ENCODE measurements at regions not wholly inside any gene's neighbourhood (a gene's known extent, or its start where the extent isn't known, plus 50 kb on each side); places are given as distances from the start of the nearest gene placed in this dataset.

DNA sequence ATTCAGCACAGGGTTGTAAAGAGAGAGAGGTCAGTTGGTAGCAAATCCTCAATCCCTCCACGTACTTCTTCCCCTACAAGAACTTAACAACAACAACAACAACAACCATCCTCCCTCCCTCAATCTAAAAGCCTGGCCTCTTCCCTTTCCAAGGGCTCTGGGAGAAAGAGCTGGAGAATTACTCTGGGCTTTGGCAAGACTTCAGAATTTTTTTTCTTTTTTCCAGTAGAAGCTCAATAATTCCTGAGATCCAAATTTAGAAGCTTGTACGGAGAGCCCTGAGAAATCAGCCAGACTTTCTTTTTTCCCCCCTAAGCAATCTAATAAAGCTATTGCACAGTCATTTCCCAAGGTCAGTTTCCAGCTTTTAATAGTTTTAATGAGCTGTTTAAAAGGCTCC is 95.8 kb upstream of the CACNA2D3 start:
- in situ Hi-C loops (cut with MboI) = no loop called here
- no peak overlapping the region for H3K27ac ChIP-seq (ENCODE audit: extremely low read depth, low read depth, low read length)
- 0% methylated on average over 2 of the region's 2 CpGs for WGBS (ENCODE audit: insufficient coverage, low coverage, missing lambda C conversion rate)
- H3K9ac ChIP-seq (ENCODE audit: insufficient read depth in 1 of 2, low read depth in 2 of 2, low read length in 2 of 2) = no peak overlapping the region
- no peak for FAIRE-seq
- ChIA-PET CTCF (ENCODE audit: low intra/inter-chr PET ratio) (no interaction called here), POLR2A (no interaction called here)
- no peaks in the 10 kb centered on the region for H4K20me1 ChIP-seq (replicated peaks; ENCODE audit: control insufficient read depth, insufficient read depth, low read length)
- no peaks in the 10 kb centered on the region for H3K9me1 ChIP-seq (ENCODE audit: control insufficient read depth, insufficient read depth, low read length)
- DNase-seq (ENCODE audit: extremely low read depth in 1 of 4, low spot score in 3 of 4) = no peak
- H3K9me3 ChIP-seq (replicated peaks; ENCODE audit: control insufficient read depth, insufficient read depth, low read depth, low read length) = no peaks in the 10 kb centered on the region
- no peaks in the 10 kb centered on the region for H3K4me1 ChIP-seq (replicated peaks in 1 of 2; ENCODE audit: control insufficient read depth in 2 of 2, insufficient read depth in 2 of 2, low read length in 2 of 2)
- no peak overlapping the region for H3K4me2 ChIP-seq (ENCODE audit: insufficient read depth, low read length)
- H3K4me3 ChIP-seq = no peak overlapping the region
- ATAC-seq = no peak
- intact Hi-C loops (cut with micrococcal nuclease) = no loop called here
- H2AFZ ChIP-seq (ENCODE audit: low read depth, low read length) = no peak overlapping the region
- H3K36me3 ChIP-seq (ENCODE audit: control insufficient read depth, insufficient read depth, low read length) = no peaks in the 10 kb centered on the region
- H3K79me2 ChIP-seq (ENCODE audit: control insufficient read depth, insufficient read depth, low read length) = no peaks in the 10 kb centered on the region
- no TSS peak for BruUV-seq (replicated peaks)
- H3K27me3 ChIP-seq (ENCODE audit: control insufficient read depth in 2 of 2, insufficient read depth in 2 of 2, low read length in 2 of 2) = no peaks in the 10 kb centered on the region
- TF ChIP-seq RFX7 (CRISPR knock-in tag; IDR thresholded peaks at IDR 0.05) (no peak), POLR2AphosphoS5 (IDR thresholded peaks at IDR 0.05; ENCODE audit: control insufficient read depth, insufficient read depth, low read depth, low read length) (no peak), EP300 (IDR thresholded peaks at IDR 0.05; ENCODE audit: low read length) (no peak), GATAD2A (IDR thresholded peaks at IDR 0.05) (no peak), KDM1A (IDR thresholded peaks at IDR 0.05) (no peak), ZNF24 (IDR thresholded peaks at IDR 0.05) (no peak), SRF (CRISPR knock-in tag; IDR thresholded peaks at IDR 0.05) (no peak)
- TF ChIP-seq, protein P1, sequence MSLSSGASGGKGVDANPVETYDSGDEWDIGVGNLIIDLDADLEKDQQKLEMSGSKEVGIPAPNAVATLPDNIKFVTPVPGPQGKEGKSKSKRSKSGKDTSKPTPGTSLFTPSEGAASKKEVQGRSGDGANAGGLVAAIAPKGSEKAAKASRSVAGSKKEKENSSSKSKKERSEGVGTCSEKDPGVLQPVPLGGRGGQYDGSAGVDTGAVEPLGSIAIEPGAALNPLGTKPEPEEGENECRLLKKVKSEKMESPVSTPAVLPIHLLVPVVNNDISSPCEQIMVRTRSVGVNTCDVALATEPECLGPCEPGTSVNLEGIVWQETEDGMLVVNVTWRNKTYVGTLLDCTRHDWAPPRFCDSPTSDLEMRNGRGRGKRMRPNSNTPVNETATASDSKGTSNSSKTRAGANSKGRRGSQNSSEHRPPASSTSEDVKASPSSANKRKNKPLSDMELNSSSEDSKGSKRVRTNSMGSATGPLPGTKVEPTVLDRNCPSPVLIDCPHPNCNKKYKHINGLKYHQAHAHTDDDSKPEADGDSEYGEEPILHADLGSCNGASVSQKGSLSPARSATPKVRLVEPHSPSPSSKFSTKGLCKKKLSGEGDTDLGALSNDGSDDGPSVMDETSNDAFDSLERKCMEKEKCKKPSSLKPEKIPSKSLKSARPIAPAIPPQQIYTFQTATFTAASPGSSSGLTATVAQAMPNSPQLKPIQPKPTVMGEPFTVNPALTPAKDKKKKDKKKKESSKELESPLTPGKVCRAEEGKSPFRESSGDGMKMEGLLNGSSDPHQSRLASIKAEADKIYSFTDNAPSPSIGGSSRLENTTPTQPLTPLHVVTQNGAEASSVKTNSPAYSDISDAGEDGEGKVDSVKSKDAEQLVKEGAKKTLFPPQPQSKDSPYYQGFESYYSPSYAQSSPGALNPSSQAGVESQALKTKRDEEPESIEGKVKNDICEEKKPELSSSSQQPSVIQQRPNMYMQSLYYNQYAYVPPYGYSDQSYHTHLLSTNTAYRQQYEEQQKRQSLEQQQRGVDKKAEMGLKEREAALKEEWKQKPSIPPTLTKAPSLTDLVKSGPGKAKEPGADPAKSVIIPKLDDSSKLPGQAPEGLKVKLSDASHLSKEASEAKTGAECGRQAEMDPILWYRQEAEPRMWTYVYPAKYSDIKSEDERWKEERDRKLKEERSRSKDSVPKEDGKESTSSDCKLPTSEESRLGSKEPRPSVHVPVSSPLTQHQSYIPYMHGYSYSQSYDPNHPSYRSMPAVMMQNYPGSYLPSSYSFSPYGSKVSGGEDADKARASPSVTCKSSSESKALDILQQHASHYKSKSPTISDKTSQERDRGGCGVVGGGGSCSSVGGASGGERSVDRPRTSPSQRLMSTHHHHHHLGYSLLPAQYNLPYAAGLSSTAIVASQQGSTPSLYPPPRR (CRISPR knock-in tag; IDR thresholded peaks at IDR 0.05; ENCODE audit: borderline replicate concordance) = no peak
- TF ChIP-seq, protein P2, sequence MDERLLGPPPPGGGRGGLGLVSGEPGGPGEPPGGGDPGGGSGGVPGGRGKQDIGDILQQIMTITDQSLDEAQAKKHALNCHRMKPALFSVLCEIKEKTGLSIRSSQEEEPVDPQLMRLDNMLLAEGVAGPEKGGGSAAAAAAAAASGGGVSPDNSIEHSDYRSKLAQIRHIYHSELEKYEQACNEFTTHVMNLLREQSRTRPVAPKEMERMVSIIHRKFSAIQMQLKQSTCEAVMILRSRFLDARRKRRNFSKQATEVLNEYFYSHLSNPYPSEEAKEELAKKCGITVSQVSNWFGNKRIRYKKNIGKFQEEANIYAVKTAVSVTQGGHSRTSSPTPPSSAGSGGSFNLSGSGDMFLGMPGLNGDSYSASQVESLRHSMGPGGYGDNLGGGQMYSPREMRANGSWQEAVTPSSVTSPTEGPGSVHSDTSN (CRISPR knock-in tag; IDR thresholded peaks at IDR 0.05; ENCODE audit: low read depth) = no peak
- TF ChIP-seq, protein P2 (tag; conservative IDR thresholded peaks at IDR 0.05; ENCODE audit: low read depth) = no peak
- TF ChIP-seq, protein P3, sequence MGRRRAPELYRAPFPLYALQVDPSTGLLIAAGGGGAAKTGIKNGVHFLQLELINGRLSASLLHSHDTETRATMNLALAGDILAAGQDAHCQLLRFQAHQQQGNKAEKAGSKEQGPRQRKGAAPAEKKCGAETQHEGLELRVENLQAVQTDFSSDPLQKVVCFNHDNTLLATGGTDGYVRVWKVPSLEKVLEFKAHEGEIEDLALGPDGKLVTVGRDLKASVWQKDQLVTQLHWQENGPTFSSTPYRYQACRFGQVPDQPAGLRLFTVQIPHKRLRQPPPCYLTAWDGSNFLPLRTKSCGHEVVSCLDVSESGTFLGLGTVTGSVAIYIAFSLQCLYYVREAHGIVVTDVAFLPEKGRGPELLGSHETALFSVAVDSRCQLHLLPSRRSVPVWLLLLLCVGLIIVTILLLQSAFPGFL (CRISPR knock-in tag; IDR thresholded peaks at IDR 0.05) = no peak
- TF ChIP-seq, protein P4, sequence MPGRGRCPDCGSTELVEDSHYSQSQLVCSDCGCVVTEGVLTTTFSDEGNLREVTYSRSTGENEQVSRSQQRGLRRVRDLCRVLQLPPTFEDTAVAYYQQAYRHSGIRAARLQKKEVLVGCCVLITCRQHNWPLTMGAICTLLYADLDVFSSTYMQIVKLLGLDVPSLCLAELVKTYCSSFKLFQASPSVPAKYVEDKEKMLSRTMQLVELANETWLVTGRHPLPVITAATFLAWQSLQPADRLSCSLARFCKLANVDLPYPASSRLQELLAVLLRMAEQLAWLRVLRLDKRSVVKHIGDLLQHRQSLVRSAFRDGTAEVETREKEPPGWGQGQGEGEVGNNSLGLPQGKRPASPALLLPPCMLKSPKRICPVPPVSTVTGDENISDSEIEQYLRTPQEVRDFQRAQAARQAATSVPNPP (IDR thresholded peaks at IDR 0.05; ENCODE audit: borderline replicate concordance, insufficient read depth, insufficient read length) = no peak
- TF ChIP-seq, protein P5, sequence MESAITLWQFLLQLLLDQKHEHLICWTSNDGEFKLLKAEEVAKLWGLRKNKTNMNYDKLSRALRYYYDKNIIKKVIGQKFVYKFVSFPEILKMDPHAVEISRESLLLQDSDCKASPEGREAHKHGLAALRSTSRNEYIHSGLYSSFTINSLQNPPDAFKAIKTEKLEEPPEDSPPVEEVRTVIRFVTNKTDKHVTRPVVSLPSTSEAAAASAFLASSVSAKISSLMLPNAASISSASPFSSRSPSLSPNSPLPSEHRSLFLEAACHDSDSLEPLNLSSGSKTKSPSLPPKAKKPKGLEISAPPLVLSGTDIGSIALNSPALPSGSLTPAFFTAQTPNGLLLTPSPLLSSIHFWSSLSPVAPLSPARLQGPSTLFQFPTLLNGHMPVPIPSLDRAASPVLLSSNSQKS (CRISPR knock-in tag; IDR thresholded peaks at IDR 0.05) = no peak

Data from K562 (cell line).